Glomerular endothelial cell (primary cell): ENCODE measurements at regions not wholly inside any gene's neighbourhood (a gene's known extent, or its start where the extent isn't known, plus 50 kb on each side); places are given as distances from the start of the nearest gene placed in this dataset.

Experiments used
- DNase-seq: peaks from one replicate; pipeline ENCODE4 v3.0.0-alpha.2; 2011; ENCODE audit warnings: low read depth, low spot score; ENCODE audit errors: extremely low read depth

GRCh38 chr12:41983394-41983793 is 161.3 kb downstream of the GXYLT1 start:
- no peak for DNase-seq

- no peak for DNase-seq
These were observed 162.9 kb downstream of the GXYLT1 start for GRCh38 chr12:41981758-41982157.

GRCh38 chr12:41981013-41981412 is 163.7 kb downstream of the GXYLT1 start:
- no peak for DNase-seq

GRCh38 chr12:41980390-41980789 is 164.3 kb downstream of the GXYLT1 start:
- no peak for DNase-seq

GRCh38 chr12:41979574-41979973 is 165.1 kb downstream of the GXYLT1 start:
- no peak for DNase-seq

- no peak for DNase-seq
These were observed 172.1 kb downstream of the GXYLT1 start for GRCh38 chr12:41972598-41972997.

GRCh38 chr12:41972196-41972595 is 172.5 kb downstream of the GXYLT1 start:
- DNase-seq: no peak

- no peak for DNase-seq
These were observed 173.9 kb downstream of the GXYLT1 start for GRCh38 chr12:41970744-41971143.

GRCh38 chr12:41968599-41968998 is 176.1 kb downstream of the GXYLT1 start:
- no peak for DNase-seq

GRCh38 chr12:41967668-41968500 is 176.8 kb downstream of the GXYLT1 start:
- peak; percentile 22 for DNase-seq

GRCh38 chr12:41966916-41967315 is 177.8 kb downstream of the GXYLT1 start:
- DNase-seq: no peak

GRCh38 chr12:41966001-41966400 is 178.7 kb downstream of the GXYLT1 start:
- DNase-seq: no peak

GRCh38 chr12:41963398-41963797 is 181.3 kb downstream of the GXYLT1 start:
- DNase-seq: no peak

- no peak for DNase-seq
These were observed 182.5 kb downstream of the GXYLT1 start for GRCh38 chr12:41962171-41962572.

- DNase-seq: no peak
These were observed 185.4 kb downstream of the GXYLT1 start for GRCh38 chr12:41959271-41959670.

- no peak for DNase-seq
These were observed 188.3 kb downstream of the GXYLT1 start for GRCh38 chr12:41956353-41956752.

GRCh38 chr12:41950455-41950854 is 194.2 kb downstream of the GXYLT1 start:
- no peak for DNase-seq

GRCh38 chr12:41946106-41946505 is 198.6 kb downstream of the GXYLT1 start:
- no peak for DNase-seq

- no peak for DNase-seq
These were observed 200.5 kb downstream of the GXYLT1 start for GRCh38 chr12:41944216-41944615.

GRCh38 chr12:41943671-41944070 is 201.0 kb downstream of the GXYLT1 start:
- DNase-seq: no peak

- DNase-seq: no peak
These were observed 202.3 kb downstream of the GXYLT1 start for GRCh38 chr12:41942354-41942753.

GRCh38 chr12:41941079-41941478 is 203.6 kb downstream of the GXYLT1 start:
- no peak for DNase-seq

GRCh38 chr12:41940571-41940970 is 204.1 kb downstream of the GXYLT1 start:
- DNase-seq: no peak
